Trophoblast cell (in vitro differentiated cells and primary cell): ENCODE measurements at regions not wholly inside any gene's neighbourhood (a gene's known extent, or its start where the extent isn't known, plus 50 kb on each side); places are given as distances from the start of the nearest gene placed in this dataset.
A peak's percentile ranks its signal among the peaks of the same experiment; 100 is the strongest.

Experiments used
- DNase-seq, 2 donors: peaks; one replicate each; pipeline ENCODE4 v3.0.0-alpha.2; 2016
- H2AFZ ChIP-seq: 2 replicates; pipeline ENCODE4 v1.6.1; 2013; ENCODE audit warnings: low read length, moderate library complexity, mild to moderate bottlenecking; ENCODE audit not compliant: insufficient read depth, poor library complexity
- H2AK5ac ChIP-seq: 2 replicates; pipeline ENCODE4 v1.6.1; 2013; ENCODE audit warnings: mild to moderate bottlenecking, low read length
- H2BK120ac ChIP-seq: 2 replicates; pipeline ENCODE4 v1.6.1; 2013; ENCODE audit warnings: low read length, mild to moderate bottlenecking, moderate library complexity; ENCODE audit not compliant: insufficient read depth, poor library complexity
- H2BK12ac ChIP-seq: 2 replicates; pipeline ENCODE4 v1.6.1; 2013; ENCODE audit warnings: mild to moderate bottlenecking, low read length, moderate library complexity
- H2BK5ac ChIP-seq: 2 replicates; pipeline ENCODE4 v1.6.1; 2013; ENCODE audit warnings: low read length, low read depth, moderate library complexity, mild to moderate bottlenecking; ENCODE audit not compliant: poor library complexity
- H3K14ac ChIP-seq: 2 replicates; pipeline ENCODE4 v1.6.1; 2013; ENCODE audit warnings: mild to moderate bottlenecking, low read length
- H3K18ac ChIP-seq: 2 replicates; pipeline ENCODE4 v1.6.1; 2013; ENCODE audit warnings: mild to moderate bottlenecking, low read length
- H3K23ac ChIP-seq: 2 replicates; pipeline ENCODE4 v1.6.1; 2013; ENCODE audit warnings: low read length
- H3K27ac ChIP-seq: 2 replicates; pipeline ENCODE4 v1.5.1; 2013; ENCODE audit warnings: low read depth, mild to moderate bottlenecking, inconsistent platforms, low read length, moderate library complexity
- H3K27me3 ChIP-seq: 2 replicates; pipeline ENCODE4 v1.6.1; 2013; ENCODE audit warnings: inconsistent platforms, mild to moderate bottlenecking, low read length, moderate library complexity; ENCODE audit not compliant: insufficient read depth
- H3K36me3 ChIP-seq, 2 experiments: 1 replicate in 1 of 2; 2 replicates in 1 of 2; pipeline ENCODE4 v1.6.1; 2013; ENCODE audit warnings: low read length in 2 of 2, mild to moderate bottlenecking in 2 of 2, moderate library complexity in 1 of 2; ENCODE audit not compliant: insufficient read depth in 2 of 2, control insufficient read depth in 1 of 2
- H3K4ac ChIP-seq: 2 replicates; pipeline ENCODE4 v1.6.1; 2013; ENCODE audit warnings: low read depth, mild to moderate bottlenecking, low read length, moderate library complexity
- H3K4me1 ChIP-seq, 2 experiments: 1 replicate in 1 of 2; 2 replicates in 1 of 2; pipeline ENCODE4 v1.6.1; 2013; ENCODE audit warnings: low read length in 2 of 2, mild to moderate bottlenecking in 2 of 2, moderate library complexity in 1 of 2; ENCODE audit not compliant: insufficient read depth in 2 of 2, control insufficient read depth in 1 of 2
- H3K4me2 ChIP-seq: 2 replicates; pipeline ENCODE4 v1.6.1; 2013; ENCODE audit warnings: inconsistent platforms, mild to moderate bottlenecking, low read length, moderate library complexity
- H3K4me3 ChIP-seq: 2 replicates; pipeline ENCODE4 v1.5.1; 2013; ENCODE audit warnings: mild to moderate bottlenecking, low read depth, low read length, inconsistent platforms
- H3K79me1 ChIP-seq: one replicate; pipeline ENCODE4 v1.6.1; 2013; ENCODE audit warnings: low read length
- H3K79me2 ChIP-seq: 2 replicates; pipeline ENCODE4 v1.6.1; 2013; ENCODE audit warnings: low read length, mild to moderate bottlenecking; ENCODE audit not compliant: control insufficient read depth, insufficient read depth, poor library complexity
- H3K9ac ChIP-seq: 2 replicates; pipeline ENCODE4 v1.6.1; 2013; ENCODE audit warnings: mild to moderate bottlenecking, low read length
- H3K9me3 ChIP-seq: 2 replicates; pipeline ENCODE4 v1.6.1; 2013; ENCODE audit warnings: low read depth, mild to moderate bottlenecking, control low read depth, inconsistent platforms, low read length; ENCODE audit not compliant: insufficient read depth
- H4K12ac ChIP-seq: 2 replicates; pipeline ENCODE4 v1.6.1; 2013; ENCODE audit warnings: low read depth, mild to moderate bottlenecking, low read length, moderate library complexity
- H4K8ac ChIP-seq: 2 replicates; pipeline ENCODE4 v1.6.1; 2013; ENCODE audit warnings: low read depth, mild to moderate bottlenecking, low read length, moderate library complexity
- H4K91ac ChIP-seq: one replicate; pipeline ENCODE4 v1.6.1; 2013; ENCODE audit warnings: low read depth, mild to moderate bottlenecking, low read length, moderate library complexity
- WGBS: extraction: QIAGEN DNeasy Blood & Tissue Kit; methylation state at CpG from one replicate; pipeline ENCODE4 v1.1.7; 2013; ENCODE audit warnings: missing lambda C conversion rate; ENCODE audit not compliant: insufficient read length, insufficient coverage; ENCODE audit errors: extremely low coverage; 5-methylcytosine and 5-hydroxymethylcytosine counted together

GRCh38 chr5:3535414-3536211, 60.0 kb upstream of the IRX1 start:
- Histone ChIP-seq H3K23ac (no peak overlapping the region), H3K9ac (no peak overlapping the region), H3K4me1 (no peaks in the 10 kb centered on the region), H4K12ac (no peak overlapping the region), H2AFZ (no peak overlapping the region), H3K4me2 (no peak overlapping the region), H2BK120ac (no peak overlapping the region), H2AK5ac (no peak overlapping the region), H2BK12ac (no peak overlapping the region), H3K27me3 (no peaks in the 10 kb centered on the region), H4K91ac (no peak overlapping the region), H3K27ac (no peak overlapping the region), H3K4me3 (no peak overlapping the region), H3K9me3 (peaks cover 5% of the 10 kb centered on the region), H3K14ac (no peak overlapping the region), H3K4ac (no peak overlapping the region), H3K79me2 (no peaks in the 10 kb centered on the region), H3K79me1 (no peaks in the 10 kb centered on the region), H3K18ac (no peak overlapping the region), H4K8ac (no peak overlapping the region), H2BK5ac (no peak overlapping the region), H3K36me3 (no peaks in the 10 kb centered on the region)
- DNase-seq = peak in 1 of 2 donors; percentile 1
- no CpG with 5 or more reads among the region's 60 CpGs for WGBS

GRCh38 chr5:3534997-3535396, 60.6 kb upstream of the IRX1 start:
- Histone ChIP-seq H3K79me1 (no peaks in the 10 kb centered on the region), H3K27ac (no peak overlapping the region), H3K27me3 (no peaks in the 10 kb centered on the region), H4K8ac (no peak overlapping the region), H2BK12ac (no peak overlapping the region), H3K36me3 (no peaks in the 10 kb centered on the region), H3K79me2 (no peaks in the 10 kb centered on the region), H3K4me2 (no peak overlapping the region), H4K12ac (no peak overlapping the region), H3K9me3 (peaks cover 5% of the 10 kb centered on the region), H3K4me3 (no peak overlapping the region), H3K4me1 (no peaks in the 10 kb centered on the region), H2AK5ac (no peak overlapping the region), H3K9ac (no peak overlapping the region), H3K14ac (no peak overlapping the region), H3K4ac (no peak overlapping the region), H3K23ac (no peak overlapping the region), H4K91ac (no peak overlapping the region), H3K18ac (no peak overlapping the region), H2BK5ac (no peak overlapping the region), H2BK120ac (no peak overlapping the region), H2AFZ (no peak overlapping the region)
- WGBS = no CpG with 5 or more reads among the region's 13 CpGs
- DNase-seq = no peak

GRCh38 chr5:3531320-3531986, 64.2 kb upstream of the IRX1 start:
- Histone ChIP-seq H4K12ac (no peak overlapping the region), H3K79me2 (no peaks in the 10 kb centered on the region), H4K8ac (no peak overlapping the region), H3K4me3 (no peak overlapping the region), H3K23ac (no peak overlapping the region), H2BK12ac (no peak overlapping the region), H3K27ac (no peak overlapping the region), H3K79me1 (no peaks in the 10 kb centered on the region), H2BK5ac (no peak overlapping the region), H3K4me2 (no peak overlapping the region), H4K91ac (no peak overlapping the region), H3K36me3 (no peaks in the 10 kb centered on the region), H2BK120ac (no peak overlapping the region), H3K14ac (no peak overlapping the region), H3K9me3 (peaks cover 7% of the 10 kb centered on the region), H3K4me1 (no peaks in the 10 kb centered on the region), H2AK5ac (no peak overlapping the region), H3K18ac (no peak overlapping the region), H2AFZ (no peak overlapping the region), H3K4ac (no peak overlapping the region), H3K9ac (no peak overlapping the region), H3K27me3 (no peaks in the 10 kb centered on the region)
- DNase-seq = no peak
- WGBS = no CpG with 5 or more reads among the region's 8 CpGs

DNA sequence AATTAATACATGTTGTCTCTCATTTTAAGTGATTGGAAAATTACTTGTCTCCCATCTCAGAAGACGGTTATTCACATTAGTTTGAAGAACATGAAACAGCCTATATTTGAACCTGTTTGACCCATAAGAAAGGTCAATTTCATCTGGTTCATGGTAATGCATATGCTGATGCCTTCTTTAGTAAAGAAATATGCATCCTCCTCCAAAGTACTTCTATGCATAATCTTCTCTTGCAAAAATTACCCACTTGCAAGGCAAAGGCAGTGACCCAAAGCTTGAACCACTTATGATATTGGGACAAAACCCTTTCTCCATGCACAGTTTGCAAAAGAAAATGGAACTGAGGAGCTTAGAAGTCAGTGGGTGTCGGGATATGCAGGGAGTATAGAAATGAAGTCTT, 65.4 kb upstream of the IRX1 start:
- Histone ChIP-seq H3K18ac (no peak overlapping the region), H3K14ac (no peak overlapping the region), H2AFZ (no peak overlapping the region), H3K36me3 (no peaks in the 10 kb centered on the region), H2BK5ac (no peak overlapping the region), H3K79me2 (no peaks in the 10 kb centered on the region), H3K23ac (no peak overlapping the region), H3K27ac (no peak overlapping the region), H2BK12ac (no peak overlapping the region), H4K12ac (no peak overlapping the region), H3K4ac (no peak overlapping the region), H2BK120ac (no peak overlapping the region), H3K4me1 (no peaks in the 10 kb centered on the region), H3K4me3 (no peak overlapping the region), H3K9ac (no peak overlapping the region), H3K27me3 (no peaks in the 10 kb centered on the region), H2AK5ac (no peak overlapping the region), H3K4me2 (no peak overlapping the region), H4K8ac (no peak overlapping the region), H3K9me3 (peaks cover 4% of the 10 kb centered on the region), H3K79me1 (no peaks in the 10 kb centered on the region), H4K91ac (no peak overlapping the region)
- WGBS = no CpG with 5 or more reads among the region's 2 CpGs
- DNase-seq = no peak
